ENCODE measurements at regions not wholly inside any gene's neighbourhood (a gene's known extent, or its start where the extent isn't known, plus 50 kb on each side); places are given as distances from the start of the nearest gene placed in this dataset.

DNA sequence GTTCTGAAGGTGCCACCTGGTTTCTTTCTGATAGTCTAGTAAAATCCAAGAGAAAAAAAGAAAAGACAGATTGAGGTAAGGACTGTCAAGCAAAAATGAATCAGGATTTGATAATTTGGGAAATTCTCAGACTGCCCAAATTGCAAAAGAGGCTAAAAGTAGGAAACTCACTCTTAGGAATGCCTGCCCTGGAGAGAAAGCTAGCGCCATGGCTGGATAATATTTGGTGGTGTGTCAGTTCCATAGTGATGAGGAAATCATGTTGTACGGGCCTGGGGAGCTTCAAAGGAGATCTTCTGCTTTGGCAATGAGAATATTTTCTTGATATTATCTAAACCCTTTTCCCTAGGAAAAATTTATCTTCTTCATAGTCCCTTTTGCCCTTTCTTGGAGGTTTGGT is 1008.1 kb upstream of the SLC10A2 start:
- TF ChIP-seq, protein P1, sequence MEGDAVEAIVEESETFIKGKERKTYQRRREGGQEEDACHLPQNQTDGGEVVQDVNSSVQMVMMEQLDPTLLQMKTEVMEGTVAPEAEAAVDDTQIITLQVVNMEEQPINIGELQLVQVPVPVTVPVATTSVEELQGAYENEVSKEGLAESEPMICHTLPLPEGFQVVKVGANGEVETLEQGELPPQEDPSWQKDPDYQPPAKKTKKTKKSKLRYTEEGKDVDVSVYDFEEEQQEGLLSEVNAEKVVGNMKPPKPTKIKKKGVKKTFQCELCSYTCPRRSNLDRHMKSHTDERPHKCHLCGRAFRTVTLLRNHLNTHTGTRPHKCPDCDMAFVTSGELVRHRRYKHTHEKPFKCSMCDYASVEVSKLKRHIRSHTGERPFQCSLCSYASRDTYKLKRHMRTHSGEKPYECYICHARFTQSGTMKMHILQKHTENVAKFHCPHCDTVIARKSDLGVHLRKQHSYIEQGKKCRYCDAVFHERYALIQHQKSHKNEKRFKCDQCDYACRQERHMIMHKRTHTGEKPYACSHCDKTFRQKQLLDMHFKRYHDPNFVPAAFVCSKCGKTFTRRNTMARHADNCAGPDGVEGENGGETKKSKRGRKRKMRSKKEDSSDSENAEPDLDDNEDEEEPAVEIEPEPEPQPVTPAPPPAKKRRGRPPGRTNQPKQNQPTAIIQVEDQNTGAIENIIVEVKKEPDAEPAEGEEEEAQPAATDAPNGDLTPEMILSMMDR (conservative IDR thresholded peaks at IDR 0.05; ENCODE audit: low read depth, low read length) = no peak
- no peak for TF ChIP-seq EZH2 (IDR thresholded peaks at IDR 0.05; ENCODE audit: low read length, unreplicated experiment)
